Coronary artery (tissue), 2 donors: ENCODE measurements at regions not wholly inside any gene's neighbourhood (a gene's known extent, or its start where the extent isn't known, plus 50 kb on each side); places are given as distances from the start of the nearest gene placed in this dataset.
"Not testable (repeated sequence)": the region's sequence is repeated elsewhere in the genome, so short reads cannot be mapped to it uniquely, and the experiment has no call there.

Experiments
- DNase-seq: peaks from one replicate; pipeline ENCODE4 v3.0.0-alpha.2; 2017; ENCODE audit warnings: low spot score
- H3K27ac ChIP-seq, 2 donors: fragments of 200-600 bp; sonication (generic); one replicate each; pipeline ENCODE4 v1.5.1; 2016 to 2019
- H3K4me3 ChIP-seq: fragments of 200-600 bp; sonication (generic); 2 replicates; pipeline ENCODE4 v1.5.1; 2016; ENCODE audit warnings: mild to moderate bottlenecking, moderate library complexity
- CTCF ChIP-seq: fragments of 200-600 bp; sonication (generic); IDR thresholded peaks from one replicate; pipeline ENCODE4 v1.5.1; 2019; ENCODE audit warnings: antibody characterized with exemption

- Histone ChIP-seq H3K27ac (no peak overlapping the region), H3K4me3 (no peak overlapping the region)
- no peak for DNase-seq
- TF ChIP-seq CTCF: no peak
These were observed 58.6 kb upstream of the ZFHX3 start for GRCh38 chr16:73106329-73107034.

- no peak overlapping the region for H3K27ac ChIP-seq
- no peak for TF ChIP-seq CTCF
- H3K4me3 ChIP-seq: no peak overlapping the region
- no peak for DNase-seq
These were observed 53.6 kb upstream of the ZFHX3 start for GRCh38 chr16:73101568-73101967.

DNA sequence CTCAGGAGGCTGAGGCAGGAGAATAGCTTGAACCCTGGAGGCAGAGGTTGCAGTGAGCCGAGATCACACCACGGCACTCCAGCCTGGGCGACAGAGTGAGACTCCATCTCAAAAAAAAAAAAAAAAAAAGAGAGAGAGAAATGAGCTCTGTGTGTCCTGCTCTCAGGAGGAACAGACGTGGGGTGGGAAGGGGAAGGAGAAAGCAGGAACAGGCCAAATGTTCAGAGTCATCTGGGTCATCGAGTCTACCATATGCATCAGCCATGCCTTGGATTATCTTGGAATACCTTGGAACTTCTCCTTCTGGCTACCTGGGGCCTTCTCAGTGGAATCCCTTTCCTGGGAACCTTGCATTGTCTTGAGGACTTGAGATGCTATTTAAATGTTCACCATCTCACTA, 51.7 kb upstream of the ZFHX3 start:
- not testable (repeated sequence) for H3K4me3 ChIP-seq, H3K27ac ChIP-seq

More for the DNA sequence above, 51.7 kb upstream of the ZFHX3 start:
- DNase-seq: not testable (repeated sequence)
